ENCODE measurements at regions not wholly inside any gene's neighbourhood (a gene's known extent, or its start where the extent isn't known, plus 50 kb on each side); places are given as distances from the start of the nearest gene placed in this dataset.
"Not testable (repeated sequence)": the region's sequence is repeated elsewhere in the genome, so short reads cannot be mapped to it uniquely, and the experiment has no call there.

DNA sequence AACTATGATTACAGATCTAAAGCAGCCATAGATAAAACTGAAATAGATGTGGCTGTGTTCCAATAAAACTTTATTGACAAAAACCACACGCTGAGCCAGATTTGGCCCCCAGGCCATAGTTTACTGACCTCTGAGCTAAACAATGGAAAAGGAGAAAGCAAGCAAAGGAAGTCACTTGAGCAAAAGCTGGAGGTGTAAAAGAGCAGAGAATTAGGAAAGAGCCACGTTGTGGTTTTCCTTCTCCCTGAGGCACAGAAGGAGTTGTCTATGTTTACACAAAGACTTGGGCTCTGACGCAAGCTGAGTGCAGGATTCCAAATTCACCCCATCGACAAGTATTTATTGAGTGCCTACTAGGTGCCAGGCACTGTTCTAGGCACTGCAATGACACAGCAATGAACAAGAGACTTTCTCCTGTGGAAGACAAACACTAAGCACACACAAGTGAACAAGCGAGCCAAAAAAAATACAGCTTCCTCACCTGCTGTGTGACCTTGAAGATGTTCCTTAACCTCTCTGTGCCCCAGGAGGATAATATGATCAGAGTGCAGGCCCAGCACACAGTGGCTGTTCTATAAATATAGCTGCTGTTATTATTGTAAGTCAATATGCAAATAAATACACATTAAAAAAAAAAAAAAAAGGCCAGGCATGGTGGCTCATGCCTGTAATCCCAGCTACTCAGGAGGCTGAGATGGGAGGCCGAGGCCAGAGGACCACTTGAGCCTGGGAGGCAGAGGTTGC, 75.4 kb upstream of the PTPN1 start:
- no peak for DNase-seq

DNA sequence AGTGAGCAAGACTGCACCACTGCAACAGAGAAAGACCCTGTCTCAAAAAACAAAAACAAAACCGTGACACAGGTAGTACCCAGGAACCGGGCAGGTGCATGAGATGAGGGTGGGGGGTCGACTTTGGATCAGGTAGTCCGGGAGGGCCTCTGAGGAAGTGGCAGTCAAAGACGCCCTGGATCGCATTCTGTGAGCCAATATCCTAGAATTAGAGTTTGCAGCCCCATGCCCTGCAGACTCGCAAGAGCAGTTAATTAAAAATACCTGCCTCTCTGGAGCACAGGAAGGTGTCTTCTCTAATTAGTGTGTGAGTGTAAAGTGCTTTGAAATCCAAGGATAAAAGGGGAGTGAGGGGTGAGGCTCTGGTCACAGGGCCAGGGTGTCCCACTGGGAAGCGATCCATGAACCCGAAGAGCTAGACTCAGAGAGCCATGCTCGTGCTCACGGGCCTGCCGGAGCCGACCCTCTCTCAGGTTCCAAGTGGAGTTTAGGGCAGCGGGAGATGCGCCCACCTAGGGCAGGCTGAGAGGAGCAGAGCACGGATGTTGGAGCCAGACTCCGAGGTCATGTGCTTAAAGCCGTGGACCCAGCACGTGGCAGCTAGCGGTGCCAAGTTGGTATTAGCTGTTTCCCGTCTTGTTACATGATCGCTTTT, 74.7 kb upstream of the PTPN1 start:
- DNase-seq = no peak

DNA sequence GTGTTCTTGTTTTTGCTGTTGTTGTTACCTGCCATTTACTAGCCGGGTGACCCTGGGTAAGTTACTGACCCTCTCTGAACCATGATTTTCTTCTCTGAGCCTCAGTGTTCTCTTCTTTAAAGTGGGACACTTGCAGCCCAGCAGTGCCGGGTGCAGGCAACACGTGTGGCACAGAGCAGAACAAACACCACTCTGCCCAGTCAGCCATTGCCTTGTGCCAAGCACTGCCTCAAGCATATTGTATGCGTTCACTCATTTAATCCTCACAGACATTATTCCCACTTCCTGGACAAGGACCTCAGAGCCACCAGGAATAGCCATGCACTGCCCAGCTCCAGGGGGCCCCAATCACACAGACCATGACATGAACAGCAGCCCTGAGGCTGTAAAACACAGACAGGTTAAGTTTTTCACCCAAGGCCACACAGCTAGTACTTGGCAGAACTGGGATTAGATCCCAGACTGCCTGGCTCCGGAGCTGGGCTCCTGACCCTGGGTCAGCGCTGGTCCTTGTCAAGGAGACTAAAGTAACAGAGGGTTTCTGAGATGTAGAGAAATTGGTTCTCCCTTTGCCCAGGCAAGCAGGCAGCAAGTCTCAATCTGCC, 74.0 kb upstream of the PTPN1 start:
- DNase-seq = no peak

DNA sequence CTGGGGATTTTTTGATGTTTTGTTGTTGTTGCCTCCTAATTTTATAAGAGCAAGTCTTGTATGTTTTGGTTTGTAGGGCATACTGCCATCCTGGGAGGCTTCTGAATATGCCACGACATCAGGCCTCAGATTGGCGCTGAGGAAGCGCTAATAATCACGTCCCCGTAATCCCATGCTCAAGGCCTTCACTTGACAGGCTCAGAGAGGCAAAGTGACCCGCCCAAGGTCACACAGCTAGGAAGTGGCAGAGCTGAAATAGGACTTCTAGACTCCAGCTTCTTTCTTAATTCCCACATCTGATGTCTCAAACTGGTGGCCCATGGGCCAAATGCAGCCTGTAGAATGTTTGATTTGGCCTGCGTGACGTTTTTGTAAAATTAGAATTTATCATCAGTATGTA, 73.5 kb upstream of the PTPN1 start:
- DNase-seq = no peak

DNA sequence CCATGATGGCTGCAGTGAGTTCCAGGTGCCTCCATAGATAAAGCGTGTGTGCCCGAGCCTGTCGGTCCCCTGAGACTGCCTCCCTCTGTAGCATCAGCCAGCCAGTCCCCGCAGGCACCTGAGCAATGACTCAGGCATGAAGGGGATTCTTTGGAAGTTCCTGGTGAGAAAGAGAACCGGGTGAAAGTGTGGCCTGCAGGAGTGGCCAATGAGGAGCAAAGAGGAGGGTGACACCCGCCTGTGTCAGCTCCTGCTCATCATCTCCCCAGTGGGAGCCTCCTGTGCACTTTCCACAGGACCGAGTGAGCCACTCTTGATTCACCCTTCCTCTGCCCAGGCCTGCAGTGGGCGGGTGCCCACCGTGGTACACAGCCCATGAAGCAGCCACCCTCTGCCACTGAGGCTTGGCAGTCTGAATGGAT, 71.2 kb upstream of the PTPN1 start:
- no peak for DNase-seq

DNA sequence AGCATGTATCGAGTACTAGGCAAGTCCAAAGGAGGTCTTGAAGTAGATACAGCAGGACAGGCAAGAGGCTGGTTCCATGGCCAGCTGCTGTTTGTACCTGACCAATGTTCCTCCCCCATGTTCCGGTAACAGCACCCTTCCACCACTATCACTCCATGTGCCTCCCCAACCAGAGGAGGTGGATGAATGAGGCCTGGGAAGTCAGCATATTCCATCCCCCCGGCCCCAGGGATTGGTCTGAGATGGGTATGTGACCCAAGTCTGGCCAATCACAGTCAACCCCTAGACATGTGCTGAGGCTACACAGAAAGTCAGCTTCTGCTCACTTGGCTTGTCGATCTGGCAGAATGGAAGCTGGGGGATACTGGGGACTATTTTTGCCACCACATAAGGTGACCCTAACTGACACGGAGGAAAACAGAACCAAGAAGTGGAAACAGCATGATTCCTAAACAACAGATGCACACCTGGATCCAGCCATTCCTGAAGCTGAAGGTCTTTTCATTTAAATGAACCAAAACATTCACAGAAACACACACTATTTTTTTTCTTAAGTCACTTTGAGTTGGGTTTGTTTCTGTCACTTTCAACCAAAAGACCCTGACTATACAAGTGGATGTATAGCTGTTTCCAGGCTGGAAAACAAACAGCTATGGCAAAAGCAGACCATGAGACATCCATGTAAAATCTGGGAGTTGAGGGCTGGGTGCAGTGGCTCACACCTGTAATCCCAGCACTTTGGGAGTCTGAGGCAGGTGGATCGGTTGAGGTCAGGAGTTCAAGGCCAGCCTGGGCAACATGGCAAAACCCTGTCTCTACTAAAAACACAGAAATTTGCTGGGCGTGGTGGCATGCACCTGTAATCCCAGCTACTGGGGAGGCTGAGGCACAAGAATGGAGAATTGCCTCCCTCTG, 70.4 kb upstream of the PTPN1 start:
- DNase-seq = no peak

DNA sequence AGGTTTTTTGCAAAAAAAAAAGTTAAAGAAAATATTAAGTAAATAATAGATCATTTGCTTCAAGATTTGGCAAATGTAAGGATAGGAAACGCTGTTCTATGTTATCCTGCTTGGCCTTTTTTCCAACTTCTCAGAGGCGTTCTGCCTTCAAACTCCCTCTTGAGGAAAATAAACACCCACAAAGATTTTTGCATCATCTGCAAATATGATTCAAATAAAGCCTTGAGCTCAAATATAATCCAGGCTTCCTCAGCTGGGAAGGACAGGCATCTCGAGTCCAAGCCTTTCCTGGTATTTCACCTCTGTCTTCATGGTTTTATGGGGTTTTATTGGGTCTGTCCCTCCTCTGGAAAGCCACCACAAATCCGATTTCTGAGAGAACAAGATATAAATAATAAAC, 67.7 kb upstream of the PTPN1 start:
- DNase-seq = no peak

DNA sequence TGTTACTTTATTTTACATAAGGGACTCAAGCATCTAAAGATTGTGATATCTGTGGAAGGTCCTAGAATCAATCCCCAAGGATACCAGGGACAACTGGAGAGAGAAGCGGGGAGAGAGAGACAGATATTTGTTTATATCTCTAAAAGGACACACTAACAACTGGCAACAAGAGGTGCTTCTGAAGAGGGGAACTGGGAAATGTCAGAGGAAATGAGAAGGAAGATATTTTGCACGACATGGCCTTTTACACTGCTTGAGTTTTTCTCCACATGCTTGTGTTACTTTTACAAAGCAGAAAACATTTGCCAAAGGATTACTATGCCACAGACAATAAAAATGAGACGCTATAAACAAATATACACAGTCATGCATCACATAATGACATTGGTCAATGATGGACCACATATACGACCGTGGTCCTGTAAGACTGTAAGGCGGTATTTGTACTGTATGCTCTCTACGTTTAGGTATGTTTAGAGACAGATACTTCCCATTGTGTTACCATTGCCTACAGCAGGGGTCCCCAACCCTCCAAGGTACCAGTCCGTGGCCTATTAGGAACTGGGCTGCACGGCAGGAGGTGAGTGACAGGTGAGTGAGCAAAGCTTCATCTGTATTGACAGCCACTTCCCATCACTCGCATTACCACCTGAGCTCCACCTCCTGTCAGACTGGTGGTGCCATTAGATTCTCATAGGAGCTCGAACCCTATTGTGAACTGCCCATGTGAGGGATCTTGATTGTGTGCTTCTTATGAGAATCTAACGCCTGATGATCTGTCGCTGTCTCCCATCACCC, 64.6 kb upstream of the PTPN1 start:
- no peak for DNase-seq

DNA sequence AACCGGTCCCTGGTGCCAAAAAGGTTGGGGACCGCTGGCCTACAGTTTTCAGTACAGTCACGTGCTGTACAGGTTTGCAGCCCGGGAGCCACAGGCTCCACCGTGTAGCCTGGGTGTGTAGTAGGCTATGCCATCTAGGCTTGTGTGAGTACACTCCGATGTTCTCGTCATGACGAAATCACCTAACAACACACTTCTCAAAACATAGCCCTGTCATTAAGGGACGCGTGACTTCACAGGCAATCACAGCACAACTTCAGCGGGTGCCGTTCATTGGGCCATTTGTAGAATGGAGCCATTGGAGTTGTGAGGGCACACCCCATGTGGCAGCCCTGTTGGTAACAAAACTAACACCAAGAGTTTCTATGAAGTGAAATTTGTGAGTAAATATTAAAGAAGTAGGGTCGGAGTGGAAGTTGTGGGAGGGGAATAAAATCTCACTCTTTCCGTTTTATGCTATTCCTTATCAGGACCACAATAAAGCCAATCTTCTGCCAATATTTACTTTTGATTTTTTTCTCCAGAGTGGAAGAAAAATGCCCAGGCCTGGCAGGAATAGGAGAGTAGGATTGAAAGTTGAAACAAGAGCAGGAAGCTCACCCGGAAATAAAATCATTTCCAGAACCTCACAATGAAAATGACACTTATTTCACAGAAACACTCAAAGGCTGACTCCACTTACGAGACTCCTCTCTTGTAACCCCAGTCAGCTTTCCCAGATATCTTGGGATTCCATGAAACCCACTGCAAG, 63.7 kb upstream of the PTPN1 start:
- DNase-seq = no peak

DNA sequence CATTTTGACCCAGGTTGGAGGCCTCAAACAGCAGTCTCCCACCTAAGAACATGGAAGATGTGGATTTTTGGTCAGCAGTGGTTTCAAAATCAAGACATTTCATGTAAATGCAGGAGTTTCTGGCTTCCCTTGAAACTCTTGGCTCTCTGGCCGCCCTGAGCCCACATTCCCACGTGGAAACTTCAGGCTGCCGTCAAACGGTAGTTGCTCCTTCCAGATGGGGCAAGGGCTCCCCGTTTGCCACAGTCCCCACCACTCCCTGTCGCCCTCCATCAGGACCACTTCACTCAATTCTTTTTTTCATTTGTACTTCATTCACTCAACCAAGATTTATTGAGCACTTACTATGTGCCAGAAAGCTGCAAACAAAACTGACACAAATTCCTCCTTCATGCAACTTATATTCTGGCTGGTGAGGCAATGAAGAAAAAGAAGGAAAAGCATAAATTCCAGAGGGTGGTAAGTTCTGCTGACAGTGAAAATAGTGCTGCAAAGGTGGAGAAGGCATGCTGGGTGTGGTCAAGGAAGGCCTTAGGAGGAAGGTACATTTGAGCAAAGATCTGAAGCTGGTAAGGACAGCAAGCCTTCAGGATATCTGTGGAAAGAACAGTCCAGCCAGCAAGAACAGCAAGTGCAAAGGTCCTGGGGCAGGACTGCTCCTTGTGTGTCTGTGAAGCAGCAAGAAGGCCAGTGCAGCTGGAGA, 62.9 kb upstream of the PTPN1 start:
- DNase-seq = no peak

DNA sequence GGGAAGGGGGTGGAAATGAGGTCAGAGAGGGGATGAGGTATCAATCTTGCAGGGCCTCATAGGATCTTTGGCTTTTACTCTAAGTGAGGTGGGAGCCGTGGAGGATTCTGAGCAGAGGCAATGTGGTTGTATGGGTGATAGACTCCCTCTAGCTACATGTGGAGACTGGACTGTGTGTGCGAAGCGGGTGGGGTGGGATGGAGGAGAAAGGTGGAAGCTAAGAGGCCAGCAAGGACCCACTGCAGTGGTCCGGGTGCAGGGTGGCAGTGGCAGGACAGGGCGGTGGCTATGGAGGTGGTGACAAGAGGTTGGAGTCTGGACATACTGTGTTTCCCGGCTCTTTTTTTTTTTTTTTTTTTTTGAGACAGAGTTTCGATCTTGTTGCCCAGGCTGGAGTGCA, 62.4 kb upstream of the PTPN1 start:
- no peak for DNase-seq

DNA sequence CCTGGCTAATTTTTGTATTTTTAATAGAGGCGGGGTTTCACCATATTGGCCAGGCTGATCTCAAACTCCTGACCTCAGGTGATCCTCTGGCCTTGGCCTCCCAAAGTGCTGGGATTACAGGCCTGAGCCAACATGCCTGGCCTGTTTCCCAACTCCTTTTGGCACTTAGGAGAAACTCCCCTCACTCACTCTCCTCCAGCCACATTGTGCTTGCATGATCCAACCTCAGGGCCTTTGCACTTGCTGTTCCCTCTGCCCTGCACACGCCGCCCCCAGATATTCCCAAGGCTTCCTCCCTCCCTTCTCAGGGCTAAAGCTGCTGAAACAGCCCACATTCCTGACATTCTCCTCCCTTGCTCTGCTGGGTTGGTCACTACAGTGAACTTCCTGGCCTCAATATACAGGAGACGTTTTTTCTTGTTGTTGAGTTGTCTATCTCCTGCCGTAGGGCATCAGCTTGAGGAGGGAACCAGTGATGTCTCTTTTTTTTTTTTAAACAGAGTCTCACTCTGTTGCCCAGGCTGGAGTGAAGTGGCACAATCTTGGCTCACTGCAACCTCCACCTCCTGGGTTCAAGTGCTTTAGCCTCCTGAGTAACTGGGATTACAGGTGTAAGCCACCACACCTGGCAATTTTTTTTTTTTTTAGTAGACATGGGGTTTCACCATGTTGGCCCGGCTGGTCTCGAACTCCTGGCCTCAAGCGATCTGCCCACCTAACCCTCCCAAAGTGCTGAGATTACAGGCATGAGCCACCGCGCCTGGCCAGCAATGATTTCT, 61.4 kb upstream of the PTPN1 start:
- DNase-seq = not testable (repeated sequence)

DNA sequence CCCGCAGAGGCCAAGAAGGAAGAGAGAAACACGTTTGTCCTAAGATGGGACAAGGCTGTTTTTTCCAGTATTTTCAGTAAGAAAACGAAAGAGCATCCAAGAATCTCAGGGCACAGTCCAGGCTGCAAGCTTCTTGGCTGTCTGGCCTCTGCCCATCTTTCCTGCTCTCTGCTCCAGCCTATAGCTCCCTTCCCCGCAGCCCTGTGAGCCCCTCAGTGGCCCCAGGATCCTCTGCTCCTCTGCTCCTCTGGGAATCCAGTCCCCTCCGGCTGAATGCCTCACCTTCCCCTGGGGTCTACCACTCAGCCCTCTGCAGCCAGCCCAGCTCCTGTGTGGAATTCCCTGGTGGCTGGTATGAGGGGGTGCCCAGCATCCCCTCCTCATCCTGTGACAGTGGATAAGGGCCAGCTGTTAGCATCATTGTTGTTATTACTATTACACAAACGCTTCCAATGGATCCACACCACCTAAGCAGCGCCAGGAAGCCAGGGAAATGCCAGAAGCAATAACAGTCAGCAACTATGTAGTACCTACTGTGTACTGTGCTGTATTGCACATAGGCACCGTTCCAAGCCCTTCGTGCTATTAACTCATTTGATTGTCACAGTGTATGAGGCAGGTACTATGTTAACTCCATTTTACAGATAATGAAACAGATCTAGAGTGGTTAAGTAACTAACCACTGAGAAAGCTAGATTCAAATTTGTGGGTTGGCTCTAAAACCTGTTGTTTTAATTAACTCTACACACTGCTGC, 60.3 kb upstream of the PTPN1 start:
- DNase-seq = no peak

DNA sequence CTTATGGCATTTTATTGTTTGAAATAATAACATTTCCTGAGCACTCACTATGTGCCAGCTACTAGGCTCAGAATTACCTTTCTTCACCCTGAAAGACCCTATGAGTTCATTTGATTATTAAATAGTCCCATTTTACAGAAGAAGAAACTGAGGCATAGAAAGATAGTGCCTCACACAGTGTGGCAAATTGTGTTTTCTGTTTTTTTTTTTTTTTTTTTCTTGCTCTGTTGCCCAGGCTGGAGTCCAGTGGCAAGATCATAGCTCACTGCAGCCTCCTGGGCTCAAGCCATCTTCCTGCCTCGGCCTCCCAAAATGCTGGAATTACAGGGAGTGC, 59.7 kb upstream of the PTPN1 start:
- no peak for DNase-seq

DNA sequence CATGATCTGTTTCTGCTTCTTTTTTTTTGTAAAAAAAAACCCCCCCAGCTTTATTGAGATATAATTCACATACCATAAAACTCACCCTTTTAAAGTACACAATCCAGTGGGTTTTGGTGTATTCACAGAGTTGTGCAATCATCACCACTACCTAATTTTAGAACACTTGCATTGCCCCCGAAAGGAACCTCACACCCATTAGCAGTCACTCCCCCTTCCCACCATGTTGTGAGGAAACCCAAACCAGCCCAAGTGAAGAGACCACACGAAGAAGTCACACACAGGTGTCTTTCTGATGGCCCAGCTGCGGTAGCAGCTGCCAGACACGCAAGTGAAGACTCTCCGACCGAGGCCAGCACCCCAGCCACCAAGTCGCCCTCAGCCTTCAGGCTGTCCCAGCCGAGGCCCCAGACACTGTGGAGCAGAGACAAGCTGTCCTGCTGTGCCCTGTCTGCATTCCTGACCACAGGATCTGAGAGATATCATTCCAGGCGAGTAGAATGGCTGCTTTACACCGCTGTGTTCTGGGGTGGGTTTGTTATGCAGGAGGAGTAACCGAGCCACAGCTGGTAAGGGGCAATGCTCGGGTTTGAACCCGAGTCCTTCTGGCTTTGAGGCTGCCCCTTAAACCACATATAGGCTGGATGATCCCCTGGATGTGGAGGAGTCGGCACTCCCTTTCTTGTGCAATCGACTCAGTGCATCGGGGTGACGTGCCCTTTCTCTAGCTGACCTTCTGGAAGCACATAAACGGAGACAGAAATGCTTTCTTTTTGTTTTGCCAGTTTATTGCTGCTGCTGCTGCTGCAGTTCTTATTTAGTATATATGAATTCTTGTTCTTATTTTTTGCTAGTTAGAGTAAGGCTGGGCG, 59.1 kb upstream of the PTPN1 start:
- DNase-seq = no peak

DNA sequence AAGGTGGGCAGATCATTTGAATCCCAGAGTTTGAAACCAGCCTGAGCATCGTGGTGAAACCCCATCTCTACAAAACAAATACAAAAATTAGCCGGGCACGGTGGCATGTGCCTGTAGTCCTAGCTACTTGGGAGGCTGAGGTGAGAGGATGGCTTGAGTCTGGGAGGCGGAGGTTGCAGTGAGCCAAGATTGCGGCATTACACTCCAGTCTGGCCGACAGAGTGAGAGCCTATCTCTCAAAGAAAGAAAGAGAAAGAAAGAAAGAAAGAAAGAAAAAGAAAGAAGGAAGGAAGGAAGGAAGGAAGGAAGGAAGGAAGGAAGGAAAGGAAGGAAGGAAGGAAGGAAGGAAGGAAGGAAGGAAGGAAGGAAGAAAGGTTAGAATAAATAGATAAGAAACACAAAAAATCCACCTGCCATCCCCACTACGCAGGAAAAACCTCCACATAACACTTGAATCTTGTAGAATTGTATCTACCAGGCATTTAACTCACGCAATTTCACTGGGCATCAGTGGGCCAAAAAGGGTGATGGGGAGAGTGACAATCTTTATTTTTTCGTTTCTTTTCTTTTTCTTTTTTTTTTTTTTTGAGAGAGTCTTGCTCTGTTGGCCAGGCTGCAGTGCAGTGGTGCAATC, 58.3 kb upstream of the PTPN1 start:
- DNase-seq = not testable (repeated sequence)
